ENCODE measurements at regions not wholly inside any gene's neighbourhood (a gene's known extent, or its start where the extent isn't known, plus 50 kb on each side); places are given as distances from the start of the nearest gene placed in this dataset.

DNA sequence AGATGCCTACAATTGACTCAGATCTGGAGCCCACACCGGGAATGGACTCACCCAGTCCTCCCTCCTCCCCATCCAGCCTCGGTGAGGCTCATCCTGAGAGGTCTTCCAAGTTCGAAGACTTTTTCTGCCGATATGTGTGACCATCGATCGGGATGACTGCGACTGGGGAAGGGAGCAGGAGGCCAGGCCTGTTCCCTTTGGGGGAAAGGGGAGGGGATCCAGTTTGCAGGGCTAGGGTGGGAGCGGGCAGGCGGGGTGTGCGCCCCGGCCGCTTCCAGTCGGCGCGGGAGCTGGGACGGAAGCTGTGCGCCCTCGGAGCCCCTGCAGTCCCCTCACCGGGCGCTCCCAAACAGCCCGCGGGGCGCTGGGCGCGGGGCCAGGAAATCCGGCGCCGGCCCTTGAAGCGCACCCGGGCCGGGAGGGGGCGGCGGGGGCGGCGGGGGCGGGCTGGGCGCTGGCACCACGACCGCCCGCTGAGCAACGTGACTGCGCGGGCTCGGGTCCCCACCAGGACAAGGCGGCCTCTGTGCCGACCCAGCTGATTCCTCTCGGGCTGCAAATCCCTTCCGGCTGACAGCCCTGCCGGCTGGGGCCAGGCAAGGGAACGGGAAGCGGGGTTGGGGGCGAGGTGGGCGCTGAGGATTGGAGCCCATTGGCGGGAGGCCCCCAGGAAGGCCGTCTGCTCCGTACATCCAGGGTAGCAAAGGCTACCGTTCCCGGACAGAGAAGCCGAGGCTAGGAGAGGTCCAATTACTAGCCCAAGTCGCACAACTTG is 103.9 kb downstream of the EBNA1BP2 start (continued):
- TF ChIP-seq, protein P1, sequence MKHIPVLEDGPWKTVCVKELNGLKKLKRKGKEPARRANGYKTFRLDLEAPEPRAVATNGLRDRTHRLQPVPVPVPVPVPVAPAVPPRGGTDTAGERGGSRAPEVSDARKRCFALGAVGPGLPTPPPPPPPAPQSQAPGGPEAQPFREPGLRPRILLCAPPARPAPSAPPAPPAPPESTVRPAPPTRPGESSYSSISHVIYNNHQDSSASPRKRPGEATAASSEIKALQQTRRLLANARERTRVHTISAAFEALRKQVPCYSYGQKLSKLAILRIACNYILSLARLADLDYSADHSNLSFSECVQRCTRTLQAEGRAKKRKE (CRISPR knock-in tag; IDR thresholded peaks at IDR 0.05; ENCODE audit: low read depth): no peak
- TF ChIP-seq, protein P2, sequence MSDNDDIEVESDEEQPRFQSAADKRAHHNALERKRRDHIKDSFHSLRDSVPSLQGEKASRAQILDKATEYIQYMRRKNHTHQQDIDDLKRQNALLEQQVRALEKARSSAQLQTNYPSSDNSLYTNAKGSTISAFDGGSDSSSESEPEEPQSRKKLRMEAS (IDR thresholded peaks at IDR 0.05): no peak
- TF ChIP-seq JUN (IDR thresholded peaks at IDR 0.05): no peak
- no peak for TF ChIP-seq MAZ (IDR thresholded peaks at IDR 0.05; ENCODE audit: borderline replicate concordance, low read depth, low read length)
- TF ChIP-seq RAD21 (conservative IDR thresholded peaks at IDR 0.05 in 1 of 2, IDR thresholded peaks at IDR 0.05 in 1 of 2): no peak
- no peak for TF ChIP-seq NPAS2 (CRISPR knock-in tag; IDR thresholded peaks at IDR 0.05; ENCODE audit: borderline replicate concordance)

DNA sequence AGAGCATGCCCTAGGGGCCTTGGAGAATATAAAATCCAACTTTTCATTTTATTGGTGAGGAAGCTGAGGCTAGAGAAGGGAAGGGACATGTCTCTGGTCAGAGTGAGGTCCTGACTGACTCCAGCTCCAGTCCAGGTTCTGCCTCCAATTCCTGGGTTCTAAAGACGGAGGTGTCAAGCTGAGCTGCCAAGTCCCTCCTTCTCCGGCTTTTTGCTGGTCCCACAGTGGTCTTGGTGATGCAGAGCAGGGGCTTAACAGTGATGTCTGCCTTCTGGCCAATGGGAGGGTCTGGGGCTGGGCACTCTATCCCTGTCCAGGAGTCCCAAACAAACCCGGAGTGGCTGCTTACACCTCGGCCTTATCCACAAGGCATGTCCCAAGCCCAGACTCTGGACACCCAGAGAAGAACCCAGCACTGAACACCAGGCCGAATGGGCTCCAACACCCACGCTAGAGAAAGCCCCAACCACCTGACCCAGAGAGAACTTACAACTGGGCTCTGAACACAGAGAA is 104.8 kb downstream of the EBNA1BP2 start:
- Histone ChIP-seq H3K4me3 (no peak overlapping the region), H3K27ac (no peak overlapping the region), H3K4me2 (no peak overlapping the region), H3K4me1 (0 out of 3 replicates have a peak, but pooled peaks cover 3% of the 10 kb centered on the region), H3K9me3 (no peaks in the 10 kb centered on the region)
- DNase-seq (ENCODE audit: low read depth in 1 of 2, low spot score in 1 of 2) (no peak), FAIRE-seq (no peak), ATAC-seq (no peak)
- CTCF ChIA-PET: interaction anchor here (4.1 kb wide), 1 partner anchor 154 kb away, joined by 22 read pairs; no protein-coding TSS in a partner anchor
- 98% methylated on average over 5 of the region's 6 CpGs for WGBS (ENCODE audit: missing lambda C conversion rate)
- no peak for TF ChIP-seq ZC3H11A (IDR thresholded peaks at IDR 0.05)
- TF ChIP-seq SREBF2 (IDR thresholded peaks at IDR 0.05): no peak
- POLR2A ChIA-PET: no interaction called here

DNA sequence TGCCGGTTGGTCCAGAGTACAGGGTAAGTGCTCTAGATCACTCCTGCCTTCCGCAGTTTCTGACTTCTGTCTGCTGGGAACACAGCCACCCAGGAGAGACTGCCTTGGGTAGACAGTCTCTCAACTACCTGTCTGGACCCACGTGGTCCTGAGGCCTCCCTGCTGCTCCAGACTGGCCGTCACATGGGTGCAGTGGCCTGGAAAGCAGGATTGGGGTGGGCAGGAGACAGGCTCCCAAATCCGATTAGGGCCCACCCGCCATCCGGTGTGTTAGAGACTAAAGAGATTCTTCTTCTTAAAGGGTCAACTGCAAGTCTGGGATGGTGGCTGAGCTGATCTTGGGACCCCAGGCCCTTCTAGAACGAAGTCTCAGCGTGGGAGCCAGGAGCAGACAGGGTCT is 105.5 kb downstream of the EBNA1BP2 start:
- POLR2A ChIA-PET: no interaction called here

DNA sequence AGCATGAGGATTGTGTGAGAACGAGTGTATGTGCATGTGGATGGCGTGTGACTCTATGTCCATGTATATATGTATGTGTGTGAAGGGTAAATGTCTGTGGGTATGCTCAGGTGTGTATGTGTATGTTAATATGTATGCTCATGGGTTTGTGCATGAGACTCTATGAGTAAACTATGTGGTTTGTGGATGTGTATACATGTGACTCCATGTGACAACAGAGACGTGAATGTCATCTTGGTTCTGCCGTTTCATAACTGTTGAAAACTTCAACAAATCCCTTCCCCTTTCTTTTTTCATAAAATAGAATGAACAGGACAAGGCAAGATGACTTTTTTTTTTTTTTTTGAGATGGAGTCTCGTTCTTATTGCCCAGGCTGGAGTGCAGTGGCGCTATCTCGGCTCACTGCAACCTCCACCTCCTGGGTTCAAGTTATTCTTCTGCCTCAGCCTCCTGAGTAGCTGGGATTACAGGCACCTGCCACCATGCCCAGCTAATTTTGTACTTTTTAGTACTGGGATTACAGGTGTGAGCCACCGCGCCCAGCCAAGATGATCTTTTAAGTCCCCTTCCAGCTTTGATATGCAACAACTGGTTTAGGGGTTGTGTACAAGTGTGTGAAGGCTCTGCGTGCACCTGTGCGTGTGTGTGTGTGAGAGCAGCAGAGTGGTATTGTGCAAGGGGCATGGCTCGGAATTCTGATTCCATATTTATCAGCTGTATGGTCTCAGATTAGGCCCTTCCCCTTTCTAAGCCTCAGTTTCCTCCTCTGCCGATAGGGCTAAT is 106.3 kb downstream of the EBNA1BP2 start:
- ChIA-PET CTCF (interaction anchor here (2.7 to 4.1 kb wide), 2 partner anchors 8 to 153 kb away, joined by 19 to 22 read pairs; no protein-coding TSS in a partner anchor), POLR2A (no interaction called here)
- no peak overlapping the region for H3K4me2 ChIP-seq
- no peak for ATAC-seq
- no peak overlapping the region for H3K4me3 ChIP-seq
- WGBS (ENCODE audit: missing lambda C conversion rate): 81% methylated on average over 13 of the region's 13 CpGs
- no peak for FAIRE-seq
- H3K9me3 ChIP-seq: no peaks in the 10 kb centered on the region
- H3K27ac ChIP-seq: no peak overlapping the region
- no peak for TF ChIP-seq FOXS1 (CRISPR knock-in tag; IDR thresholded peaks at IDR 0.05)
- TF ChIP-seq POLR2A (IDR thresholded peaks at IDR 0.05; ENCODE audit: low read length): no peak
- TF ChIP-seq CBX8 (IDR thresholded peaks at IDR 0.05): no peak
- no peak for TF ChIP-seq ZNF302 (CRISPR knock-in tag; IDR thresholded peaks at IDR 0.05)
- no peak for TF ChIP-seq GATA3 (IDR thresholded peaks at IDR 0.05; ENCODE audit: borderline replicate concordance)
- no peak for DNase-seq (ENCODE audit: low read depth in 1 of 2, low spot score in 1 of 2)
- H3K4me1 ChIP-seq: 0 out of 3 replicates have a peak, but pooled peaks cover 3% of the 10 kb centered on the region

More for the DNA sequence above, 105.5 kb downstream of the EBNA1BP2 start:
- Histone ChIP-seq H3K4me3 (no peak overlapping the region), H3K27ac (no peak overlapping the region), H3K4me1 (0 out of 3 replicates have a peak, but pooled peaks cover 3% of the 10 kb centered on the region), H3K4me2 (no peak overlapping the region), H3K9me3 (no peaks in the 10 kb centered on the region)
- no peak for TF ChIP-seq TP53 (CRISPR knock-in tag; IDR thresholded peaks at IDR 0.05)
- TF ChIP-seq RNF2 (IDR thresholded peaks at IDR 0.05; ENCODE audit: borderline replicate concordance, low read depth): no peak
- no peak for TF ChIP-seq MAZ (IDR thresholded peaks at IDR 0.05; ENCODE audit: borderline replicate concordance, low read depth, low read length)
- FAIRE-seq (no peak), ATAC-seq (0 out of 6 replicates have a peak, but pooled peaks of 1 of the 2 experiments have one; percentile 9), DNase-seq (ENCODE audit: low read depth in 1 of 2, low spot score in 1 of 2) (no peak)
- 60% methylated on average over 2 of the region's 9 CpGs for WGBS (ENCODE audit: missing lambda C conversion rate)
- CTCF ChIA-PET: interaction anchor here (4.1 kb wide), 1 partner anchor 153 kb away, joined by 22 read pairs; no protein-coding TSS in a partner anchor
